ENCODE measurements at regions not wholly inside any gene's neighbourhood (a gene's known extent, or its start where the extent isn't known, plus 50 kb on each side); places are given as distances from the start of the nearest gene placed in this dataset.
A peak's percentile ranks its signal among the peaks of the same experiment; 100 is the strongest.
"Not testable (repeated sequence)": the region's sequence is repeated elsewhere in the genome, so short reads cannot be mapped to it uniquely, and the experiment has no call there.

DNA sequence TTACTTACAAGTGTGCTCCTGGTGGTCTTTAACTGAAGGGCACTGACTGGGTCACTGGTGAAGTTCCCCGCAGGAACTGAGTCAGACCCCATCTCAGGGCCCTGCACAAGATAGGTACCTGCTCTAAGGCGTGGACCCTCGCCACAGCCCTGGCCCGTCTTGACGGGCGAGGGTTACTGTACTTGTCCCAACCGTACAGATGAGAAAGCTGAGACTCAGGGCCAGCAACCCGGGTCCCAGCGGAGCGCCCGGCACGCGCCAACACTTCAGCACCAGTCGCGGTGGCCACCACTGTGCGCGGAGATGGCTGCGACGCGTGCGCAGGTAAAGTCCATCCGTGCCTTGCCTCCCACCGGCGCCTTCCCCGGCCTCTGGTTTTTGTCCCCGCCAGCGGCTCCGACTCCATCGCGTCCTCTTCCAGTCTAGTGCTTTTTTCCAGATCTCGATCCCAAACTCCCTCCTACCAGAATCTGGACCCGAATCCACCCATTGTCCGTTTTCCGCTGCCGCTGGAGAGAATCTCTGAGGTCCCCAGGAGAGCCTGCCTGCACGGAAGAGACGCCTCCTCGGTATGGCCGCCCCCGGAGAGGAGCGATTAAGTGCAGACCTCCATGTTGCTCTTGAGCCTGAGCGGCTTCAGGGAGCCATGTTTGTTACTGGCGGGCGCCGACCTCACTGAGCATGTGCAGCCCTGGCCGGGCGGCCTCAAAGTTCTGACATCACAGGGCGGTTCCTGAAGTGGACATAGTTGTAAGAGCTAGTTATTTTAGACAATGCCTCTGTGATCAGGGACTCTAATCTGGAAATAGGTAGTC is 1707.8 kb downstream of the SPATA31A7 start:
- TF ChIP-seq, protein P1, sequence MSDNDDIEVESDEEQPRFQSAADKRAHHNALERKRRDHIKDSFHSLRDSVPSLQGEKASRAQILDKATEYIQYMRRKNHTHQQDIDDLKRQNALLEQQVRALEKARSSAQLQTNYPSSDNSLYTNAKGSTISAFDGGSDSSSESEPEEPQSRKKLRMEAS (IDR thresholded peaks at IDR 0.05; ENCODE audit: low read depth) = not testable (repeated sequence)
- TF ChIP-seq, protein P2, sequence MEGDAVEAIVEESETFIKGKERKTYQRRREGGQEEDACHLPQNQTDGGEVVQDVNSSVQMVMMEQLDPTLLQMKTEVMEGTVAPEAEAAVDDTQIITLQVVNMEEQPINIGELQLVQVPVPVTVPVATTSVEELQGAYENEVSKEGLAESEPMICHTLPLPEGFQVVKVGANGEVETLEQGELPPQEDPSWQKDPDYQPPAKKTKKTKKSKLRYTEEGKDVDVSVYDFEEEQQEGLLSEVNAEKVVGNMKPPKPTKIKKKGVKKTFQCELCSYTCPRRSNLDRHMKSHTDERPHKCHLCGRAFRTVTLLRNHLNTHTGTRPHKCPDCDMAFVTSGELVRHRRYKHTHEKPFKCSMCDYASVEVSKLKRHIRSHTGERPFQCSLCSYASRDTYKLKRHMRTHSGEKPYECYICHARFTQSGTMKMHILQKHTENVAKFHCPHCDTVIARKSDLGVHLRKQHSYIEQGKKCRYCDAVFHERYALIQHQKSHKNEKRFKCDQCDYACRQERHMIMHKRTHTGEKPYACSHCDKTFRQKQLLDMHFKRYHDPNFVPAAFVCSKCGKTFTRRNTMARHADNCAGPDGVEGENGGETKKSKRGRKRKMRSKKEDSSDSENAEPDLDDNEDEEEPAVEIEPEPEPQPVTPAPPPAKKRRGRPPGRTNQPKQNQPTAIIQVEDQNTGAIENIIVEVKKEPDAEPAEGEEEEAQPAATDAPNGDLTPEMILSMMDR (IDR thresholded peaks at IDR 0.05) = not testable (repeated sequence)
- not testable (repeated sequence) for TF ChIP-seq FOXM1 (IDR thresholded peaks at IDR 0.05; ENCODE audit: low read depth); EP300 (IDR thresholded peaks at IDR 0.05; ENCODE audit: borderline replicate concordance in 1 of 2, low read depth in 1 of 2, low read length in 1 of 2); RCOR1 (IDR thresholded peaks at IDR 0.05; ENCODE audit: low read length); GABPA (IDR thresholded peaks at IDR 0.05; ENCODE audit: low read depth); TAF1 (IDR thresholded peaks at IDR 0.05; ENCODE audit: borderline replicate concordance, low read depth, low read length)
- TF ChIP-seq YY1 (IDR thresholded peaks at IDR 0.05; ENCODE audit: low read depth) = peak; percentile 71; the same call in 1 of the 2 replicates
- 0 out of 2 replicates have a peak, but pooled peaks have one; percentile 15 for TF ChIP-seq POLR2AphosphoS5 (IDR thresholded peaks at IDR 0.05; ENCODE audit: low read depth, low read length)
- TF ChIP-seq, protein P3, sequence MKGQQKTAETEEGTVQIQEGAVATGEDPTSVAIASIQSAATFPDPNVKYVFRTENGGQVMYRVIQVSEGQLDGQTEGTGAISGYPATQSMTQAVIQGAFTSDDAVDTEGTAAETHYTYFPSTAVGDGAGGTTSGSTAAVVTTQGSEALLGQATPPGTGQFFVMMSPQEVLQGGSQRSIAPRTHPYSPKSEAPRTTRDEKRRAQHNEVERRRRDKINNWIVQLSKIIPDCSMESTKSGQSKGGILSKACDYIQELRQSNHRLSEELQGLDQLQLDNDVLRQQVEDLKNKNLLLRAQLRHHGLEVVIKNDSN (IDR thresholded peaks at IDR 0.05; ENCODE audit: borderline replicate concordance, low read depth) = not testable (repeated sequence)
